ENCODE measurements at regions not wholly inside any gene's neighbourhood (a gene's known extent, or its start where the extent isn't known, plus 50 kb on each side); places are given as distances from the start of the nearest gene placed in this dataset.

DNA sequence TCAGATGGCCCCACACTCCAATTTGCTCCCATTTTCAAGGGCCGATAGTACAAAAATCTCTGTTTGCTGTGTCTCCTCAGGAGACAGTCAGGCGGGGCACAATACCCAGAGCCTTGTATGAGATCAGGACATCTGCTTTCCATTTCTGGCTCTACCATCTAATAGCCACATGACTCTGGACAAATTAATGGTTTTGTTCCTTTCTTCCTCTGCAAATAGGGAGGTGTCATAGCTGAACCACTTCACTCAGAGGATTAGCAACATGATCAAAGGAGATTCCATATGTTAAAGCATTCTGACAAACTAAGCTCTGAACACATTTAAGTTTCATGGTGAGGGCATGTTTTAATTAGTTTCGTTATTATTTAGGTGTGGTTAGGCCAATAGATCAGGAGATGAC, 602.1 kb upstream of the SYT4 start:
- intact Hi-C loops (cut with DNase I; ENCODE audit: low total_unique reads): no loop called here
- WGBS, 2 donors: 49 to 55% methylated on average over 3 of the region's 3 CpGs
- TF ChIP-seq CTCF (IDR thresholded peaks at IDR 0.05) (no peak), POLR2A (IDR thresholded peaks at IDR 0.05) (no peak)
- no peak overlapping the region for H3K4me3 ChIP-seq (ENCODE audit: low read depth, poor library complexity, severe bottlenecking)
- no peak for DNase-seq (ENCODE audit: low spot score in 2 of 2)

- intact Hi-C loops (cut with DNase I; ENCODE audit: low total_unique reads): no loop called here
- H3K4me3 ChIP-seq (ENCODE audit: low read depth, poor library complexity, severe bottlenecking): no peak overlapping the region
- DNase-seq (ENCODE audit: low spot score in 2 of 2): no peak
- 25 to 35% methylated on average over 7 of the region's 7 CpGs for WGBS, 2 donors
- no peak for TF ChIP-seq POLR2A (IDR thresholded peaks at IDR 0.05)
- TF ChIP-seq CTCF (IDR thresholded peaks at IDR 0.05): no peak
Observed at GRCh38 chr18:43882358-43883055, 605.2 kb upstream of the SYT4 start.

DNA sequence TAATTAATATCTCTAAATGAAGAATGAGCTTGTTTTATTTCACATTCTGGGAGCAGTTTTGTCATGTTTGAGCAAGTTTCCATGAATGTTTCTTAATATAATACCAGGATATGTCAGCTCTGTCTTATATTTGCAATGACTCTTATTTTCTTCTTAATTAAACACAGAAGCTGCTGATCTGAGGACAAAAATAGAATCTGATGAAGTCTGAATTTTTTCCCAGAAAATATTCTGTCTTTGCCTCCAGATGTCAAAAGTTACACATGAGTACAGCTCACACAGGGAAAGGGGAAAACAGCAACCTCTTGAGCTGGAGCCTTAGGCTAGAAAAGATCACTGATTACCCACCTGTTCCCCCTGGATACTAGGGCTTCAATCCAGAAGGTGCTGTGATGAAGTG, 606.6 kb upstream of the SYT4 start:
- TF ChIP-seq CTCF (IDR thresholded peaks at IDR 0.05): no peak
- no peak for TF ChIP-seq POLR2A (IDR thresholded peaks at IDR 0.05)
- H3K4me3 ChIP-seq (ENCODE audit: low read depth, poor library complexity, severe bottlenecking): no peak overlapping the region
- DNase-seq (ENCODE audit: low spot score in 2 of 2): no peak
- intact Hi-C loops (cut with DNase I; ENCODE audit: low total_unique reads): no loop called here

- no peak for TF ChIP-seq POLR2A (IDR thresholded peaks at IDR 0.05)
- no peak for TF ChIP-seq CTCF (IDR thresholded peaks at IDR 0.05)
- H3K4me3 ChIP-seq (ENCODE audit: low read depth, poor library complexity, severe bottlenecking): no peak overlapping the region
Observed at GRCh38 chr18:43886341-43886740, 609.1 kb upstream of the SYT4 start.

GRCh38 chr18:43887491-43887890, 610.2 kb upstream of the SYT4 start:
- no peak overlapping the region for H3K4me3 ChIP-seq (ENCODE audit: low read depth, poor library complexity, severe bottlenecking)
- intact Hi-C loops (cut with DNase I; ENCODE audit: low total_unique reads): no loop called here
- DNase-seq (ENCODE audit: low spot score in 2 of 2): no peak
- TF ChIP-seq POLR2A (IDR thresholded peaks at IDR 0.05): no peak
- TF ChIP-seq CTCF (IDR thresholded peaks at IDR 0.05): no peak
- 72 to 82% methylated on average over 2 of the region's 2 CpGs for WGBS, 2 donors

More at GRCh38 chr18:43886341-43886740, 609.1 kb upstream of the SYT4 start:
- intact Hi-C loops (cut with DNase I; ENCODE audit: low total_unique reads): no loop called here
- no peak for DNase-seq (ENCODE audit: low spot score in 2 of 2)
- 84% methylated on average over 1 of the region's 1 CpG for WGBS, 2 donors

GRCh38 chr18:43888598-43888997, 611.3 kb upstream of the SYT4 start:
- 28 to 43% methylated on average over 3 of the region's 3 CpGs for WGBS, 2 donors
- no peak for DNase-seq (ENCODE audit: low spot score in 2 of 2)
- intact Hi-C loops (cut with DNase I; ENCODE audit: low total_unique reads): no loop called here
- TF ChIP-seq CTCF (IDR thresholded peaks at IDR 0.05): no peak
- TF ChIP-seq POLR2A (IDR thresholded peaks at IDR 0.05): no peak
- no peak overlapping the region for H3K4me3 ChIP-seq (ENCODE audit: low read depth, poor library complexity, severe bottlenecking)
